ENCODE measurements at regions not wholly inside any gene's neighbourhood (a gene's known extent, or its start where the extent isn't known, plus 50 kb on each side); places are given as distances from the start of the nearest gene placed in this dataset.

- intact Hi-C loops (cut with DNase I): no loop called here
- DNase-seq (ENCODE audit: low spot score): no peak
These were observed 88.2 kb upstream of the CXCL12 start for GRCh38 chr10:44473146-44473545.

GRCh38 chr10:44476409-44477045 lies 91.6 kb upstream of the CXCL12 start:
- DNase-seq (ENCODE audit: low spot score): no peak
- intact Hi-C loops (cut with DNase I): loop anchor here (5.0 kb wide), 1 partner anchor 386 kb away; no protein-coding TSS in a partner anchor

- intact Hi-C loops (cut with DNase I): loop anchor here (5.0 kb wide), 1 partner anchor 385 kb away; no protein-coding TSS in a partner anchor
- no peak for DNase-seq (ENCODE audit: low spot score)
These were observed 92.1 kb upstream of the CXCL12 start for GRCh38 chr10:44477046-44477425.

- DNase-seq (ENCODE audit: low spot score): no peak
- intact Hi-C loops (cut with DNase I): loop anchor here (5.0 kb wide), 1 partner anchor 384 kb away; no protein-coding TSS in a partner anchor
These were observed 93.1 kb upstream of the CXCL12 start for GRCh38 chr10:44478040-44478439.

GRCh38 chr10:44478876-44479705 lies 94.2 kb upstream of the CXCL12 start:
- intact Hi-C loops (cut with DNase I): loop anchor here (5.0 kb wide), 1 partner anchor 383 kb away; no protein-coding TSS in a partner anchor
- no peak for DNase-seq (ENCODE audit: low spot score)

GRCh38 chr10:44492678-44493077 lies 107.8 kb upstream of the CXCL12 start:
- intact Hi-C loops (cut with DNase I): no loop called here
- no peak for DNase-seq (ENCODE audit: low spot score)

GRCh38 chr10:44498222-44498621 lies 113.3 kb upstream of the CXCL12 start:
- intact Hi-C loops (cut with DNase I): no loop called here
- no peak for DNase-seq (ENCODE audit: low spot score)

GRCh38 chr10:44500451-44500850 lies 115.6 kb upstream of the CXCL12 start:
- no peak for DNase-seq (ENCODE audit: low spot score)
- intact Hi-C loops (cut with DNase I): no loop called here

- no peak for DNase-seq (ENCODE audit: low spot score)
- intact Hi-C loops (cut with DNase I): no loop called here
These were observed 121.5 kb upstream of the CXCL12 start for GRCh38 chr10:44506386-44506785.

- no peak for DNase-seq (ENCODE audit: low spot score)
- intact Hi-C loops (cut with DNase I): no loop called here
These were observed 125.7 kb upstream of the CXCL12 start for GRCh38 chr10:44510379-44511115.

GRCh38 chr10:44511166-44511565 lies 126.3 kb upstream of the CXCL12 start:
- DNase-seq (ENCODE audit: low spot score): no peak
- intact Hi-C loops (cut with DNase I): no loop called here

GRCh38 chr10:44511601-44512000 lies 126.7 kb upstream of the CXCL12 start:
- no peak for DNase-seq (ENCODE audit: low spot score)
- intact Hi-C loops (cut with DNase I): no loop called here

- no peak for DNase-seq (ENCODE audit: low spot score)
- intact Hi-C loops (cut with DNase I): no loop called here
These were observed 127.6 kb upstream of the CXCL12 start for GRCh38 chr10:44512431-44513022.

GRCh38 chr10:44513591-44513990 lies 128.7 kb upstream of the CXCL12 start:
- DNase-seq (ENCODE audit: low spot score): no peak
- intact Hi-C loops (cut with DNase I): no loop called here

GRCh38 chr10:44516891-44517290 lies 132.0 kb upstream of the CXCL12 start:
- intact Hi-C loops (cut with DNase I): no loop called here
- no peak for DNase-seq (ENCODE audit: low spot score)

- DNase-seq (ENCODE audit: low spot score): no peak
- intact Hi-C loops (cut with DNase I): no loop called here
These were observed 132.7 kb upstream of the CXCL12 start for GRCh38 chr10:44517635-44518034.

GRCh38 chr10:44519361-44519760 lies 134.5 kb upstream of the CXCL12 start:
- intact Hi-C loops (cut with DNase I): no loop called here
- no peak for DNase-seq (ENCODE audit: low spot score)

- intact Hi-C loops (cut with DNase I): no loop called here
- no peak for DNase-seq (ENCODE audit: low spot score)
These were observed 135.8 kb upstream of the CXCL12 start for GRCh38 chr10:44520651-44521050.

- DNase-seq (ENCODE audit: low spot score): no peak
- intact Hi-C loops (cut with DNase I): no loop called here
These were observed 154.3 kb upstream of the CXCL12 start for GRCh38 chr10:44539178-44539577.

- DNase-seq (ENCODE audit: low spot score): no peak
- intact Hi-C loops (cut with DNase I): no loop called here
These were observed 167.8 kb upstream of the CXCL12 start for GRCh38 chr10:44552726-44553125.

Data from cardiac septum (tissue), 1 donor.